GM12891 (cell line): ENCODE measurements at regions not wholly inside any gene's neighbourhood (a gene's known extent, or its start where the extent isn't known, plus 50 kb on each side); places are given as distances from the start of the nearest gene placed in this dataset.

ENCODE experiments used
- POLR2A ChIP-seq: IDR thresholded peaks from 2 replicates; pipeline ENCODE4 v1.6.1; 2011; ENCODE audit warnings: low read depth, low read length, control low read depth
- POLR2AphosphoS5 ChIP-seq: IDR thresholded peaks from 2 replicates; pipeline ENCODE4 v1.6.1; 2011; ENCODE audit warnings: low read depth, low read length, control low read depth
- SPI1 ChIP-seq: IDR thresholded peaks from 2 replicates; pipeline ENCODE4 v1.6.1; 2011; ENCODE audit warnings: low read depth, low read length, control low read depth

DNA sequence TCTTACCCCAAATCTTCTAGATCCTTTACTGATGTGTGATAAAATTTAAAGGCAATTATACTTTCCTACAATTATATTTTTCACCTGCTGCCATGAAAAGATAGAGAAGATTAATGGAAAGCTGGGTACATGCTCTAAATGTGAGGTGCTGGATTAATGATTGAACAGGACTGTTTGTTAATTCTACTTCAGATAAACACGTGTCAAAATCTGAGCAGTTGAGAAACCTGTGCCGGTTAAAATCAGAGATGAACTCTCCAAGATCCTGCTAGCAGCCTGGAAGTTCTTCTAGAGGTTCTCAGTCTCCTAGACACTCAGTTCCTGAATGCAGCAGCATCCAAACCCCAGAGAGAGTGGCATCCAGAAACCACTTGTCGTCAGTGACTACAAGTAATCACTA, 69.2 kb downstream of the INHBA start:
- TF ChIP-seq POLR2A = no peak
- no peak for TF ChIP-seq POLR2AphosphoS5
- no peak for TF ChIP-seq SPI1
